ENCODE measurements at regions not wholly inside any gene's neighbourhood (a gene's known extent, or its start where the extent isn't known, plus 50 kb on each side); places are given as distances from the start of the nearest gene placed in this dataset.

DNA sequence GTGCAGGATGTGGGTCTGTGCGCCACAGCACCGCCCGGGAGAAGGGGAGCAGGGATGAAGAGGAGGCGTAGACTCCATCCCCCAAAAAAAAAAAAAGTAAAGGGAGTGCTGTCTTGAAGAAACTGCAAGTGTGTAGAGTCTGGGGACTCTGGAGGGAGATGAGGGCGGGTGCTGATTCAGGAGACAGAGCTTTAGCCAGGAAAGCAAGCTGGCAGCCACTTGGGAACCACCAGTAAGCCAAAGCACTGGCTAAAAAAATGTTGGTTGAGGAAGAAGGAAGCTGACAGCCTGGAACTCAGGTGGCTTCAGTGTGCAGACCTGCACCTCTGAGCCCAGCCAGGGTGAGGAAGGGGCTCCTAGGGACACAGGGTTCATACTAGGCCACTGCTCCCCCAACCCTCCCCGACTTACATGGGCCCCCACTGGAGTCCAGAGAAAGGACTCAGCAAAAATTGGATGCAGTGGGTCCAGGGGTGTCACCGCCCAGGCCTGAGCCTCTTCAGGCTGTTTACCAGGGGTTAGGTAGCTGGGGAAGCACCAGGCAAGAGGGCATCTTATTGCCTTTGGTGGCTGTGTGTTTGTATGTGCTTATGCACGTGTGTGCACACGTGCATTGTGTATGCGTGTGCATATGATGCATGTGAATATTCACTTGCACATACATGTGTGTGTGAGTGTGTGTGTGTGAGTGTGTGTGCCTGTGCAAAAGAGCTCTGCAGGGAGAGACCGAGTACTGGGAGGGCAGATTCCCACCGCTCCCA is 153.5 kb upstream of the MLN start:
- Histone ChIP-seq H3K4me1 (no peaks in the 10 kb centered on the region), H3K4me2 (no peak overlapping the region), H3K27ac (no peak overlapping the region), H3K4me3 (no peak overlapping the region), H3K9me3 (no peaks in the 10 kb centered on the region)
- DNase-seq (ENCODE audit: low read depth in 1 of 2, low spot score in 1 of 2) (no peak), FAIRE-seq (no peak), ATAC-seq (no peak)
- ChIA-PET POLR2A (no interaction called here), CTCF (interaction anchor here (0.6 to 2.4 kb wide), 3 partner anchors 8 to 426 kb away, joined by 3 to 8 read pairs (median 3); no protein-coding TSS in a partner anchor)
- no peak for TF ChIP-seq TP53 (CRISPR knock-in tag; IDR thresholded peaks at IDR 0.05)
- TF ChIP-seq CEBPB (IDR thresholded peaks at IDR 0.05), result no peak
- TF ChIP-seq CHD2 (IDR thresholded peaks at IDR 0.05; ENCODE audit: low read length, partially characterized antibody), result no peak
- TF ChIP-seq SREBF2 (IDR thresholded peaks at IDR 0.05), result no peak
- TF ChIP-seq KDM1A (IDR thresholded peaks at IDR 0.05; ENCODE audit: low read depth), result no peak
- TF ChIP-seq MAZ (IDR thresholded peaks at IDR 0.05; ENCODE audit: borderline replicate concordance, low read depth, low read length), result no peak
- no peak for TF ChIP-seq GATA3 (IDR thresholded peaks at IDR 0.05; ENCODE audit: borderline replicate concordance)
- TF ChIP-seq, protein P1, sequence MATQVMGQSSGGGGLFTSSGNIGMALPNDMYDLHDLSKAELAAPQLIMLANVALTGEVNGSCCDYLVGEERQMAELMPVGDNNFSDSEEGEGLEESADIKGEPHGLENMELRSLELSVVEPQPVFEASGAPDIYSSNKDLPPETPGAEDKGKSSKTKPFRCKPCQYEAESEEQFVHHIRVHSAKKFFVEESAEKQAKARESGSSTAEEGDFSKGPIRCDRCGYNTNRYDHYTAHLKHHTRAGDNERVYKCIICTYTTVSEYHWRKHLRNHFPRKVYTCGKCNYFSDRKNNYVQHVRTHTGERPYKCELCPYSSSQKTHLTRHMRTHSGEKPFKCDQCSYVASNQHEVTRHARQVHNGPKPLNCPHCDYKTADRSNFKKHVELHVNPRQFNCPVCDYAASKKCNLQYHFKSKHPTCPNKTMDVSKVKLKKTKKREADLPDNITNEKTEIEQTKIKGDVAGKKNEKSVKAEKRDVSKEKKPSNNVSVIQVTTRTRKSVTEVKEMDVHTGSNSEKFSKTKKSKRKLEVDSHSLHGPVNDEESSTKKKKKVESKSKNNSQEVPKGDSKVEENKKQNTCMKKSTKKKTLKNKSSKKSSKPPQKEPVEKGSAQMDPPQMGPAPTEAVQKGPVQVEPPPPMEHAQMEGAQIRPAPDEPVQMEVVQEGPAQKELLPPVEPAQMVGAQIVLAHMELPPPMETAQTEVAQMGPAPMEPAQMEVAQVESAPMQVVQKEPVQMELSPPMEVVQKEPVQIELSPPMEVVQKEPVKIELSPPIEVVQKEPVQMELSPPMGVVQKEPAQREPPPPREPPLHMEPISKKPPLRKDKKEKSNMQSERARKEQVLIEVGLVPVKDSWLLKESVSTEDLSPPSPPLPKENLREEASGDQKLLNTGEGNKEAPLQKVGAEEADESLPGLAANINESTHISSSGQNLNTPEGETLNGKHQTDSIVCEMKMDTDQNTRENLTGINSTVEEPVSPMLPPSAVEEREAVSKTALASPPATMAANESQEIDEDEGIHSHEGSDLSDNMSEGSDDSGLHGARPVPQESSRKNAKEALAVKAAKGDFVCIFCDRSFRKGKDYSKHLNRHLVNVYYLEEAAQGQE (IDR thresholded peaks at IDR 0.05), result no peak
- TF ChIP-seq MYC (IDR thresholded peaks at IDR 0.05; ENCODE audit: borderline replicate concordance, low read length), result no peak
- TF ChIP-seq TFCP2L1 (CRISPR knock-in tag; IDR thresholded peaks at IDR 0.05), result no peak
- no peak for TF ChIP-seq HOXB13 (CRISPR knock-in tag; IDR thresholded peaks at IDR 0.05; ENCODE audit: low read depth)
- TF ChIP-seq CBX8 (IDR thresholded peaks at IDR 0.05), result no peak
- TF ChIP-seq, protein P2, sequence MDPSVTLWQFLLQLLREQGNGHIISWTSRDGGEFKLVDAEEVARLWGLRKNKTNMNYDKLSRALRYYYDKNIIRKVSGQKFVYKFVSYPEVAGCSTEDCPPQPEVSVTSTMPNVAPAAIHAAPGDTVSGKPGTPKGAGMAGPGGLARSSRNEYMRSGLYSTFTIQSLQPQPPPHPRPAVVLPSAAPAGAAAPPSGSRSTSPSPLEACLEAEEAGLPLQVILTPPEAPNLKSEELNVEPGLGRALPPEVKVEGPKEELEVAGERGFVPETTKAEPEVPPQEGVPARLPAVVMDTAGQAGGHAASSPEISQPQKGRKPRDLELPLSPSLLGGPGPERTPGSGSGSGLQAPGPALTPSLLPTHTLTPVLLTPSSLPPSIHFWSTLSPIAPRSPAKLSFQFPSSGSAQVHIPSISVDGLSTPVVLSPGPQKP (IDR thresholded peaks at IDR 0.05; ENCODE audit: low read depth, low read length), result no peak
- TF ChIP-seq, protein P3, sequence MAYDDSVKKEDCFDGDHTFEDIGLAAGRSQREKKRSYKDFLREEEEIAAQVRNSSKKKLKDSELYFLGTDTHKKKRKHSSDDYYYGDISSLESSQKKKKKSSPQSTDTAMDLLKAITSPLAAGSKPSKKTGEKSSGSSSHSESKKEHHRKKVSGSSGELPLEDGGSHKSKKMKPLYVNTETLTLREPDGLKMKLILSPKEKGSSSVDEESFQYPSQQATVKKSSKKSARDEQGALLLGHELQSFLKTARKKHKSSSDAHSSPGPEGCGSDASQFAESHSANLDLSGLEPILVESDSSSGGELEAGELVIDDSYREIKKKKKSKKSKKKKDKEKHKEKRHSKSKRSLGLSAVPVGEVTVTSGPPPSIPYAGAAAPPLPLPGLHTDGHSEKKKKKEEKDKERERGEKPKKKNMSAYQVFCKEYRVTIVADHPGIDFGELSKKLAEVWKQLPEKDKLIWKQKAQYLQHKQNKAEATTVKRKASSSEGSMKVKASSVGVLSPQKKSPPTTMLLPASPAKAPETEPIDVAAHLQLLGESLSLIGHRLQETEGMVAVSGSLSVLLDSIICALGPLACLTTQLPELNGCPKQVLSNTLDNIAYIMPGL (CRISPR knock-in tag; IDR thresholded peaks at IDR 0.05; ENCODE audit: borderline replicate concordance), result no peak
- WGBS (ENCODE audit: missing lambda C conversion rate), result 62% methylated on average over 8 of the region's 12 CpGs

DNA sequence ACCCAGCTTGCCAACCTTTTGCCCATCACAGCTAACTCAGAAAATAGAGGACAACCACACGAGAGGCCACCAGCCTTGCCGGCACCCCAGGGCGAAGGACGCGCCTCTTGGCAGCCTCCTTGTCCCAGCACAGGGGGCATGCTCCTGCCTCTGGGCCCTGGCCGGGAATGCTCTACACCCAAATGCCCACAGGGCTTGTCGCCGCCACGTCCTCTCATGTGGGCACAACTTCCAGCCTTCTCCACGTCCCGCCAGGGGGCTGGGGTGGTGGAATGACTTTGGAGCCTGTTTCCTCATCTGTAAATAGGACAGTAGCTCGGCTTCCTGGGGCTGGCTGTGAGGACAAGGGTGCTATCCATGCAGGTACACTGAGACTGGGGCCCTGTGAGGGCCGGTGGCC is 152.4 kb upstream of the MLN start:
- no peak overlapping the region for H3K4me3 ChIP-seq
- no peaks in the 10 kb centered on the region for H3K4me1 ChIP-seq
- TF ChIP-seq CBX8 (IDR thresholded peaks at IDR 0.05) (no peak), MAFK (IDR thresholded peaks at IDR 0.05; ENCODE audit: partially characterized antibody) (no peak), HOXA7 (CRISPR knock-in tag; IDR thresholded peaks at IDR 0.05) (no peak), ESRRA (IDR thresholded peaks at IDR 0.05; ENCODE audit: borderline replicate concordance, low read length) (no peak), RNF2 (IDR thresholded peaks at IDR 0.05; ENCODE audit: borderline replicate concordance, low read depth) (no peak), ZNF302 (CRISPR knock-in tag; IDR thresholded peaks at IDR 0.05) (no peak), MAZ (IDR thresholded peaks at IDR 0.05; ENCODE audit: borderline replicate concordance, low read depth, low read length) (no peak), ZC3H11A (IDR thresholded peaks at IDR 0.05) (no peak), BHLHE40 (IDR thresholded peaks at IDR 0.05; ENCODE audit: low read depth, low read length) (no peak), FOSL2 (IDR thresholded peaks at IDR 0.05) (no peak), FOSL2 (CRISPR knock-in tag; IDR thresholded peaks at IDR 0.05) (no peak), CBX2 (IDR thresholded peaks at IDR 0.05; ENCODE audit: borderline replicate concordance, low read depth) (no peak), CEBPB (IDR thresholded peaks at IDR 0.05) (no peak), JUNB (IDR thresholded peaks at IDR 0.05) (no peak), HOXB13 (CRISPR knock-in tag; IDR thresholded peaks at IDR 0.05; ENCODE audit: low read depth) (no peak), HEYL (CRISPR knock-in tag; IDR thresholded peaks at IDR 0.05) (no peak)
- TF ChIP-seq, protein P4, sequence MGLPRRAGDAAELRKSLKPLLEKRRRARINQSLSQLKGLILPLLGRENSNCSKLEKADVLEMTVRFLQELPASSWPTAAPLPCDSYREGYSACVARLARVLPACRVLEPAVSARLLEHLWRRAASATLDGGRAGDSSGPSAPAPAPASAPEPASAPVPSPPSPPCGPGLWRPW (IDR thresholded peaks at IDR 0.05), result no peak
- TF ChIP-seq, protein P5, sequence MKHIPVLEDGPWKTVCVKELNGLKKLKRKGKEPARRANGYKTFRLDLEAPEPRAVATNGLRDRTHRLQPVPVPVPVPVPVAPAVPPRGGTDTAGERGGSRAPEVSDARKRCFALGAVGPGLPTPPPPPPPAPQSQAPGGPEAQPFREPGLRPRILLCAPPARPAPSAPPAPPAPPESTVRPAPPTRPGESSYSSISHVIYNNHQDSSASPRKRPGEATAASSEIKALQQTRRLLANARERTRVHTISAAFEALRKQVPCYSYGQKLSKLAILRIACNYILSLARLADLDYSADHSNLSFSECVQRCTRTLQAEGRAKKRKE (CRISPR knock-in tag; IDR thresholded peaks at IDR 0.05; ENCODE audit: low read depth), result no peak
- TF ChIP-seq, protein P6, sequence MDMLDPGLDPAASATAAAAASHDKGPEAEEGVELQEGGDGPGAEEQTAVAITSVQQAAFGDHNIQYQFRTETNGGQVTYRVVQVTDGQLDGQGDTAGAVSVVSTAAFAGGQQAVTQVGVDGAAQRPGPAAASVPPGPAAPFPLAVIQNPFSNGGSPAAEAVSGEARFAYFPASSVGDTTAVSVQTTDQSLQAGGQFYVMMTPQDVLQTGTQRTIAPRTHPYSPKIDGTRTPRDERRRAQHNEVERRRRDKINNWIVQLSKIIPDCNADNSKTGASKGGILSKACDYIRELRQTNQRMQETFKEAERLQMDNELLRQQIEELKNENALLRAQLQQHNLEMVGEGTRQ (IDR thresholded peaks at IDR 0.05), result no peak
- no peak overlapping the region for H3K27ac ChIP-seq
- ChIA-PET CTCF (no interaction called here), POLR2A (no interaction called here)
- H3K4me2 ChIP-seq, result no peak overlapping the region
- WGBS (ENCODE audit: missing lambda C conversion rate), result 70% methylated on average over 8 of the region's 13 CpGs
- no peaks in the 10 kb centered on the region for H3K9me3 ChIP-seq
- DNase-seq (ENCODE audit: low read depth in 1 of 2, low spot score in 1 of 2) (no peak), FAIRE-seq (no peak), ATAC-seq (no peak)

Data from A549 (cell line).